HG03354 (cell line): ENCODE measurements at regions not wholly inside any gene's neighbourhood (a gene's known extent, or its start where the extent isn't known, plus 50 kb on each side); places are given as distances from the start of the nearest gene placed in this dataset.
A peak's percentile ranks its signal among the peaks of the same experiment; 100 is the strongest.
"Not testable (repeated sequence)": the region's sequence is repeated elsewhere in the genome, so short reads cannot be mapped to it uniquely, and the experiment has no call there.

ENCODE experiments used
- ATAC-seq: cut with Tn5 transposase; IDR thresholded peaks from one replicate; pipeline ENCODE4 v1.9.1; 2021; ENCODE audit warnings: mild to moderate bottlenecking; ENCODE audit not compliant: unreplicated experiment, poor library complexity, severe bottlenecking

DNA sequence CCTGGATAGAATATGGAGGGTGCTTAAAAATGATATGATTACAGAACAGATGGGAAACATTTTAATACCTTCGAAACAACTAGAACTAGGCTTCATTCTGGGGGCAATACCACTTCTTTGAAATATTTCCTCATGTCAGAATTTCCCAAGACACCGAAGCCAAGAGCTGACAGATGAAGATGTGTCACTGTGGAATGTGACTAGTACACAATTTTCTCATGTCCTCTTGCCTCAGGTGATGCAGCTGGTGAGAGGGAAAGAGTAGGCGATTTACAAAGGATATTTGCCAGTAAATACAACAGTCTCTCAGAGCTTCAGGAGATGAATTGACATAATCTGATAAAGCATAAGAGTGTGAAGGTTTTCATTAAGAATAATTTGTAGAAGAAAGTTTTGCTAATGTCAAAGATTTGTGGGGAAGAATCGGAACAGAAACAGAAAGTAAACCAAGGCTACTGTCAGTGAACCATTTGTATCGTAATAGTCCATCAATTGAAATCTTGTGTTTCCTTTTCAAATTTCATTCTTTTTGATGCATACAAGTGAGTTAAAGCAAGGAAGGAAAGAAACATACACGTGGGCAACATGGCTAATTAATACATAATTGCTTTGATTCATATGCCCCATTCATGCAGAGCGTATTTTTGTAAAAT, 164.7 kb upstream of the CCN2 start:
- ATAC-seq = no peak

DNA sequence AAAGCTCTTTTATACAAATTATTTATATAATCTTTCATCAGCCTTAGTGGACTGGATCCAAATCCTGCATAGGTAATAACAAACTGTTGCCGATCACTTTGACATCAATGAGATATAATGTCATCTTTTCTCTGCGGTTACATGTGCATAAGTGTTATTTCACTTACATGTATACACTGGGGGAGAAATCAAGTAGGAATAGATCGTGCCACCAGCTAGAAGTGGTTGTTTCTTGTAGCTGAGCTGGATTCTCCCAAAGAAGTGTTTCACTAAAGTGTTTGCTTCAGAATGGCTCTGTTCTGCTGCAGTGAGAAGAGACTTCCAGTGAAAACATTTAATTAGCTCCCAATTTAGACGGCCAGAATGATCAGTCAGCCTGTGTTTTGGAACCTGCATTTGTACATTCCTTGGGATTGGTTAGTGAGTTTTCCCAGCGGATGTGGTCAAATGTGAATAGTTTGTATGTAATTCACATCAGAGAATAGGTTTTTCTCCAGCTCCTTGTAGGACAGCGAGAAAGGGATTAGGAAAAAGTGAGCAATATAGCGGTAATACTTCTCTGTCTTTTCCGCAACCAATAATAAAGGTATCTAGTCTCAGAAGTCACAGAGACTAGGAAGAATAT, 163.1 kb upstream of the CCN2 start:
- ATAC-seq = no peak

DNA sequence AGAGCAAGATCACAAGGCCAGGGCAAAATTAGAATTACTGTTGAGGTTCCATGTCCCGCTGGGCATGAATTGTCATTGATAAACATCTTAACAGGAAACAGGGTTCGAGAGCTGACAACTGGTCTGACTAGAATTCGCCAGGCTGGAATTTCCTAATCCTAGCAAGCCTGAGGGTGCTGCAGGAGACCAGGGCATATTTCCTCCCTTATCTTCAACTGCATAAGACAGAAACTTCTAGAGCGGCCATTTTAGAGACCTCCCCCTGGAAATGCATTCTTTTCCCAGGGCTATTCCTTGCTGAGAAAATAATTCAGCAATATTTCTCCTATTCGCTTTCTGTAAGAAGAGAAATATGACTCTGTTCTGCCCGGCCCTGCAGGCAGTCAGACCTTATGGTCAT, 158.6 kb upstream of the CCN2 start:
- ATAC-seq = not testable (repeated sequence)

DNA sequence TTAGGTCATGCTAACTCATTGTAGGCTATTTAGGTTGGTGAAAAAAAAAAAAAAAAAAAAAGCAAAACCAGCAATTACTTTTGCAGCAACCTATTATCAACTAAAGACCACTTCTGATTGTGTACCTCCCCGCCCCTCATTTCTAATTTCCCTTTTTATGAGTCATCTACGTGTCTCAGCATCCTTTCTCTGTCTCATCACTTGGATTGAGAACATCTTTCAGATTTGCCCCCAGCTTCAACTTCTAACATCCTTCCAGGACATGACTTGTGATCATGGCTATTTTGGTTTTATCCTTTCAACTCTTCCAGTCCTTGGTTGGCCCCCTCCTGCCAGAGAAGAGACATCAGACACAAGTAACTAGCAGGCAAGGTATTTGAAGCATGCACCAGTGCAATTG, 156.7 kb upstream of the CCN2 start:
- ATAC-seq = no peak

DNA sequence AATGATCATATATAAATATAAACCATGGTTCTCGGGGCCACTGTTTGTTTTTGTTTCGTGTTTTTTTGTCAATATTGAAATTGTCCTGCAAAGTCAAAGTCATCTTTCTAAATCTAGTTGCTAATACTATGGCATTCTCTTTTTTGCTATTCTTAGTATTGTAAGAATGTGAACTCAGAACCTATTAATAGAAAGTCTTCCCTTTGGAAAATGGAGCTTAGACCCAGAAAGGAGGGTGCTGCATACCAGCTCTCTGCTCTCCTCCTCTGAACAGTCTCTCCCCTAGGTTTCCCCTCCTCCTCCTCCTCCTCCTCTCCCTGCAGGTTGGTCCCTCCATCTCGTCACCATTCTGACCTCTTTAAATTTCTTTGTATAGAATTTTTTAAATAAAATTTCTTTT, 150.4 kb upstream of the CCN2 start:
- ATAC-seq = no peak

DNA sequence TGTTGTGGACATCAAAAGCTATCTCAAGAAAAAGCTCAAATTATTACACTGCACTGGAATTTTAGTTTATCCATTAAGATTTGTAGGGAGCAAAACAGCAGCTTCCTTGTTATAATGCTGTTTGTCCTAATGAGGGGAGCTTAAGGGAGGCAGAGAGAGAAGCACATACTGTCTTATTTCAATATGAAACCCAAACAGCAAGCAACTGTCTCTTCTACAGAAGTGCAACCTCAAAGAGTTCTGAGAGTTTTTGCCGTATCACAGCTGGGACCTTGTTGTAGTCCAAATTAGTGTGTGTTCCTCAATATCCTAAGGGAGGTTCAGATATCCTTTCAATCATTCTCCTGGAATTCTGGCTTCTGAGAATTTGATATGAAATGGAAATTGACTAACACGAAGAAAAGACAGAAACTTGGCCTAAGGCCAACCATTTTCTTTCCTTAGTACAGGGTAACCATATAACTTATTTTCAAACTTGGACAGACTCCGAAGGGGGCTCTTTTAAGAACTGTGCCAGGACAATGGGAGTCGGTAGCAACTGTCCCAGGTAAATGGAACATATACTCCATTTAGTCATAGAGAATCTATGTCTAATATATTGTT, 149.3 kb upstream of the CCN2 start:
- no peak for ATAC-seq

DNA sequence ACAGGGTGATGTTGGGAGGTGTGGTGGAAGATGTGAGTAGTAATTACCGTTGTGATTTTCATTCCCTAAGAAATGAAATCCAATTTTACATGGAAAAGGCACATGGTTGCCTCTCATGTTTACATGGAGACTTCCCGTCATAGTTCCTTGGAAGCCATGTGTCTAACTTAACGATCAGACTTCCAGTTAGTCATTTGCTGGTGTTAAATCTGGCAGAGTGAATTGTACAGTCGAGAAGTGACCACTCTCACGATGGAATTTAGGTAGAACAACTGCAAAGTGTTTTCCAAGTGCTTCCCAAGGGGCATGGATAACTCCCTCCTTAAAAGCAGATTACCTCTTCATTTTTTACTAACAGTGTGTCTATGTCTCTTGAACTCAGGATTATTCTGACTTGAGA, 145.8 kb upstream of the CCN2 start:
- ATAC-seq = no peak

DNA sequence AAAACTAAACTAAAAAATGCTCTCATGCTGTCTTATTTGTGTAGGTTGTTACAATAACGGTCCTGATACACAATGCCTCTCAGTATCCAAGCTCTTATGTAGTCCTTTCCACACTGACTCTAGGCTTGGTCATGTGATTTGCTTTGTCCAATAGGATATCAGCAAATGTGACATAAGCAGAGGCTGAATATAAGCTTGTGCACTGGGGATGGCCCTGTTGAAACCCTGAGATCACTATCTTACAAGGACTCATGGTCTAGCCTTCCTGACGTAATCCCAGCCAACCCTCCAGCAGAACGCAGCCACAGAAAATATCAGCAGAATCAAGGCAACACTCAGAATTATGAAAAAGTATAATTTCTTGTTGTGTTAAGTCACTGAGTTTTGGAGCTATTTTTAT, 145.1 kb upstream of the CCN2 start:
- no peak for ATAC-seq

DNA sequence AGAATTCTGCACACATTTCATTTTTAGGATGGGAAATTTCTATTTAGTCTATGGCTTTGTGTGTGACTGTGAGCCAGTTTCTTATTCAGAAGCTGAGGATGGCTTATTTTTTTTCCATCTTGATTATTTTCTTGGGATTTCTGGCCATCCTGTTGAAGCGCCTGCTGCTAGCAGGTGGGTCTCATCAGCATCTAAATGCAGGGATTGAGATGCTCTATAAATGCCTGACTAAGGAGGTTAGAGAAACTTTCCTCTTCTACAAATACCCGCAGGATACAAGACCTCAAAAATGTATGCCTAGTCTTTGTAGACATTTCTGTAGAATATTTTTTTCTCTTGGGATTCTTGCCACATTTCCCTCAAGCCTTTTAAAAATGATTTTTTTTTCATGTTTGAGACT, 138.0 kb upstream of the CCN2 start:
- ATAC-seq = no peak

DNA sequence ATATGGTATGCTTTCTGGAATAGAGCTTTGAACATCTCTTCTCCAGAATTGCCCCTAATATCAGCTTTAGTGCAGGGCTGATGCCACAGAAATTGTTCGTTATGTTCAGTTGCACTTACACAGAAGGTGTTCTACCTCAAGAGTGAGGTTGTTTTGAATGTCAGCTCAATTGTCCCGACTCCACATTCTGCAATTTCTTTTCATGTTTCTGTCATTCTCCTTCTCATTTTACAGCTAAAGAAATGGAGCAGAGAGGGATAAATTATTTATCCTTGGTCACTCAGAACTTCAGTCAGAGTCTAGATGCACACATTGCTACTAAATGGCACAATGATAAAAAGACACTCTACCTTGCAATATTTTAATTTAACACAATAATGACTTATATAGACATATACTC, 137.0 kb upstream of the CCN2 start:
- ATAC-seq = no peak

DNA sequence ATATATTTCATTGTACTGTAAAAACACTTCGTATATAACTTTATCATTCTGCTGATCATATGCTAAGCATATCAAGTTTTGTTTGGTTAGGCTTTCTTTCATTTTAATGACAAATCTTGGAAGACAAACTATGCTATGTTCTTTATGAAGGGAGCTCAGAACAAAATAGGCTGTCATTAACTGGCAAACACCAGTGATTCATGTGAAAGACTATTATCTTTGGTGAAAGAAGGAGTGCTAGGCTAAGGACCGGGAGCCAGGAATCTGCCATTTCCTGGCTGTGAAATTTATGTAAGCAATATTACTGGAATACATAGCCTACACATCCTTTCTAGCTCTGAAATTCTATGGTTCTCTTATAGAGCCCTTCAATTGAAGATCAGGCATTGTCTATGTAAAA, 136.2 kb upstream of the CCN2 start:
- ATAC-seq = no peak

DNA sequence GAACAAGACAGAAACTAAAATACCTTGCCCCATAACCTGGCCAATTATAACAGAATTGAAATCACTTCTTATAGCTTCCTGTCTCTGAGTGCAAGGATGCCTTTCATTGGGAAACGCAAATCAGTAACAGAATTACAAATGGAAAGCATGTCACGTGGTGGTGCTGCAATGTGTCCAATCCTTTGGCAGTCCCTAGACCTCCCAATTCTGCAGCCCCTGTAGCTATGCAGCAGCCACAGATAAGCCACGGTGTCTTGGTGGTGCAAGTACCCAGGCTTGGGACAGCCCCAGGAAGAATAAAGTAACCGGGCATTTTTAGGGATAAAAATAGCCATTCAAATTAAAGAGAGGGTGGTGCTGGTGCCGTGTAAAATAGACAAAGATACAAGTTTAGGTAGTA, 134.6 kb upstream of the CCN2 start:
- peak; percentile 12 for ATAC-seq

DNA sequence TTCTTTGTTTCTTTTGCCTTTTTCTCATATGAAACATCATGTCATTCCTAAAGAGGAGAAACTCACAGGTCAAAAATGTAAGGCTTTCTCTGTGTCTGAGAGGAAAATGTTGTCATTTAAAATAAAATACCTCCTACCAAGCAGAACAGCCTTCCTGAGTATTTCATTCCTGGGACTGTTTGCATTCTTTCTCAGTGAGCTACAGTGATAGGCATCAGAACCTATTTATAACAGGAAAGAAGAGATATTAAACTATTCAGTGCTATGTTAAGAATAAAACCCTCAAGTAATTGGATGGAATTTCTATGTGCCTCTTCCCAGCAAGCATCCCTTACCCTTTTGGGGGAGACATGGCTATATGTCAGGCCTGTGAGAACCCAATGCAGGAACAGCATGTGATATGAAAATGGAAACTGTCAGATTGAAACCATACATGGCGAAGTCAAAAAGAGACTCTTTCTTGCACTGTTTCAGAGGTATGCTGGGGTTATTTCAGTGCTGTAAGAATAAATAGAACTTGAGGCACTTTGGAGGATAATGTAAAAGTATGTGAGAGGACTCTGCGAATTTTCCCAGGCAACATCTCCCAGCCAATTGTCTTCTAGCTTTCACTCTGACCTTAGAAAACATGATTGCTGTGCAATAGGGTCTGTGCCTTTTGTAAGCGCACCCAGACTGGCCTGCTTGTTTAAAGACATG, 133.8 kb upstream of the CCN2 start:
- ATAC-seq = peak; percentile 52

DNA sequence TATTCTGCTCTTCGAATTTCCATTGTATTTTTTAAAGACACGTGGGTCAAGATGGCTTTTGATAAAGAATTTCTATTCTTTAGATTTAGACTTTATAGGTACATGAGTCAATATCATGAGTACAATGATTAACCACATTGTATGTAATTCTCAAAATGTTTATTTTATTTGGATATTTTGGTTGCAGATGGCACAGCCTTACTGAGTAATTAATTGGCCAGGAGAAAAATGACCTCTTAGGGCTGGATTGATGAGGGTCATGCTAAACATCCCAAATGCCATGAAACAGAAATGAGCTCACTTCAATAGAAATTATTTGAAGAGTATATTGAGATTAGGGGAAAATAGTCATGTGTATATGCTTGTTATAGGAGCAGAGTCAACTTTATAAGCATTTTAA, 131.2 kb upstream of the CCN2 start:
- ATAC-seq = no peak

DNA sequence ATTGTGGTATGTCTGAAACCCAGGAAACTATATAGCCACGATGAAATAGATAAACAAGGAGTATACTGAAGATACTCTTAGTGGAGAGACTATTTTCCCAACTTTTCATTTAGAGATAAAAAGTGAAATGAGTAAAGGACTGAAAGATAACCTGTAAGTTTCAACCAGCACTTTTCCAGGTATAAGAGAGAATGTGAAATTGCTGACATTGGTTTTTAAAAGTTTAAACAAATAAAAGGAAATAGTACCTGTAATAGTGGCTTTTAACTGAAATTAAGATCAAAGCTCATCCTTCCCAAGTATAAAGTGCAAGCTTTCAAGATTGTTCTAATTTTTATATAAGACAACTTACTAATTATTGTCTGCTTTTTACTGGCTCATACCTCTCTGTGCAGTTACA, 130.2 kb upstream of the CCN2 start:
- ATAC-seq = no peak

DNA sequence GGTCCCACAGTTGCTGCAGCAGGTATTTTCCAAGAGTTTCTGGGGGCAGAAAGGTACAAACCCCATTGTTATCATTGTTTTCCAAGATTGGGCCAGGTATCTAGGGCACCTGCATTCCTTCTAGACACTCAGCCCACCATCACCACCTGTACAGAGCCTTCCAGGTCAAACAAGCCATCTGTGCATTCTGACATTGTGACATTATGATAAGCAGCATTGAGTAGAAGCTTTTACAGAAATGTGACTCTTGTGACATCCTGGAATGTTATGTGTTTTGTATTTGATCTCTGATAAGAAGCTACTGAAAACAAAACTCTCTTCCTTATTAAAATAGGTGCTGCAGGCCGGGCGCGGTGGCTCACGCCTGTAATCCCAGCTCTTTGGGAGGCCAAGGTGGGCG, 128.1 kb upstream of the CCN2 start:
- ATAC-seq = no peak

DNA sequence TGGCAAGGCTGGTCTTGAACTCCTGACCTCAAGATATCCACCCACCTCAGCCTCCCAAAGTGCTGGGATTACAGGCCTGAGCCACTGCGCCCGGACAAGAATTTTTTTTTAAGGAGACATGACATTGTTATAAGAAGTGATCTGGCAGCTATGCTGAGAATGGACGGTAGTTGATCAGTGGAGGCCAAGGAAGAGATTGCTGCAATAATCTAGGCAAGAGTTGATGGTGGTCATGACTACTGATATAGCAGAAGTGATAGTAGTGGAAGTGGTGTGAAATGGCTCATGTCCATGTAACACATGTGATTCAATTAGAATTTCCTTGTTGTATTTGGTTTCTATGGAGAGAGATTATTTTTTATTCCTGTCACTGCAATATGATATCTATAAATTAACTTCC, 125.3 kb upstream of the CCN2 start:
- ATAC-seq = no peak

DNA sequence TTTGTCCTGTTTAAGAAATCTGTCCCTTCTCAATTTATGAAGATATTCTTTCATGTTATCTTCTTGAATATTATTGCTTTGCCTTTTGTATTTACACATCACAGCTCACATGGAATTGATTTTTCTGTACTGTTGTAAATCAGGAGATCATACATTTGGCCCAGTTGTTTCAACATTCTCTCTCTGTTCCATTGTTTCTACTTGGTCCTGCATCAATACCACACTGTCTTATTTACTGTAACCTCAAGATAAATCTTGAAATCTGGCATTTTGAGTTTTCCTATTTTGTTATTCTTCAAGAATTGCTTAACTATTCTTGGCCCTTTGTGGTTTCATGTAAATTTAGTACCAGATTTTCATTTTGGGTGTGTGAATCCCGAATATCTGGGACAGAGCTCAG, 121.7 kb upstream of the CCN2 start:
- no peak for ATAC-seq

DNA sequence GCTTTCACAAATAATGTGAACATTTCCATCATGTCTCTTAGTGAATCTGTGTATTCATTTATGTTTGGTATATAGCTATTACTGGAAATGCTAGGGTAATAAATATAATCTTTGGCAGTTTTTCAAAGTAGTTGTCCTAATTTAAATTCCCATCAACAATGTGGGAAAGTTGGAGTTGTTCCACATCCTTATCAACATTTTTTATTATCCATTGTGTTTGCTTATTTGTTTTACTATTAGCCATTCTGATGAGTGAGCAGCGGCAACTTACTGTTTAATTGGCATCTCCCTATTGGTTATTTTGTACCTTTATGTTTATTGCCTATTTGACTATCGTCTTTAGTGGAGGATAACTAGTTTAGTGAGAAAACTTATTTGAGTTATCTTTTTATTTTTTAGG, 121.1 kb upstream of the CCN2 start:
- no peak for ATAC-seq

DNA sequence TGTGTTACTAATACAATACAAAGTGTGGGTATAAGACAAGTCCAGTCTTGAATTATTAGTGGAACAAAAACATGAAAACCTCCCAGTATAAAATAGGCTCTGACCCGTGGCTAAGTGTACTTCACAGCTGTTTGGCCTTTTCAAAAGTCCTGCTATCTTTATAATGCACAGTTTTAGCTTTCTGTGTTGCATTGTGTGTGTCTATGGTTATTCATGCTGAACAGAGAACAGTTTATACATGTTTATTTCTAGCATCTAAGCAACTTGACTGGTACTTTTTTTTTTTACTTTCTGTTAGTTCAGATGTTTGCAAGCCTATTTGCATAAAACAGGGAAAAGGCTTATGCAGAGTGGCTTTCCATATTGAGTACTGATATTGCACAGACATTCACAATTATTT, 119.2 kb upstream of the CCN2 start:
- no peak for ATAC-seq

DNA sequence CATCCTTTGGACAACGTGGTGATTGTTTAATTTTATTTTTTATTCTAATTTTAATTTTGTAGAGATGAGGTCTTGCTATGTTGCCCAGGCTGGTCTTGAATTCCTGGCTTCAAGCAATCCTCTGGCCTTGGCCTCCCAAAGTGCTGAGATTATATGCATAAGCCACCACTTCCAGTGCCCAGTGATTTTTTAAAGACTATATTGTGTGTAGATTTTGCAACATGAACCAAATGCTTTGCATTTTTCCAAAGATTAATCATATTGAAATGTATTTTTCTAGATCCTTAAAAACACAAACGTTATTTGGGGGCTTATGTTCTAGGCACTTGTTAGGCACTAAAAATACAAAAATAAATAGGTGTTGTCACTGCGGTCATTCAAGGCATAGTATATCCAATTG, 117.6 kb upstream of the CCN2 start:
- ATAC-seq = no peak
